ENCODE measurements at regions not wholly inside any gene's neighbourhood (a gene's known extent, or its start where the extent isn't known, plus 50 kb on each side); places are given as distances from the start of the nearest gene placed in this dataset.

DNA sequence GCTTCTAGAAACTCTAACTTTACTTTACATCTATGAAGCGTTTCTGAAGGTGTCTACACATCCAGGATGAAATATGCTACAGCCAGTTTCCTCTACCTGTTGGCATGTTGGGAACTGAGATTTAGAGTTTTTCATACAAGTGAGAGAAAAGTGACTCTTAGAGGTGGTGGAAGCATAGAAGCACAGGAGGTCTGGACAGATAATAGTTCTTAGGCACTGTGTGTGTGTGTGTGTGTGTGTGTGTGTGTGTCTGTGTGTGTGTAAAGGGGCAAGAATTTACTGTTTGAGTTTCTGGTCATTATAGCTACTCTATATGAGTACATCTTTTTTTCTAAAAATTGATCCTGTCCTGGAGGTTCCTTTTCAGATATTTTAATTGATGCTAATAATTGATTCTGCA lies 110.7 kb upstream of the MTPN start:
- H3K4me1 Mint-ChIP-seq: peaks cover 0 to 3% (median 0%) of the 10 kb centered on the region in 7 donors
- peaks cover 0 to 13% (median 0%) of the 10 kb centered on the region in 5 donors for H3K36me3 Mint-ChIP-seq
- H3K9me3 Mint-ChIP-seq: peaks cover 0 to 14% (median 4%) of the 10 kb centered on the region in 11 donors
- Histone ChIP-seq H3K4me1 (ENCODE audit: control insufficient read depth in 2 of 2, insufficient read depth in 2 of 2, low read length in 2 of 2) (no peaks in the 10 kb centered on the region), H3K27me3 (ENCODE audit: control insufficient read depth in 2 of 2, insufficient read depth in 2 of 2, low read length in 2 of 2) (no peaks in the 10 kb centered on the region), H3K36me3 (ENCODE audit: control insufficient read depth in 2 of 3, insufficient read depth in 3 of 3, low read length in 3 of 3) (no peaks in the 10 kb centered on the region), H3K27ac (ENCODE audit: low read depth, low read length) (no peak overlapping the region), H3K9me3 (ENCODE audit: control insufficient read depth in 2 of 3, low read length in 3 of 3) (no peaks in the 10 kb centered on the region), H3K4me3 (ENCODE audit: low read length) (no peak overlapping the region)
- intact Hi-C loops (cut with micrococcal nuclease): no loop called here
- ATAC-seq (no peak), DNase-seq (no peak)
- ChIA-PET CTCF (no interaction called here), POLR2A (no interaction called here)
- no peak overlapping the region for H3K4me3 Mint-ChIP-seq
- no peak overlapping the region for H3K27ac Mint-ChIP-seq
- peaks cover 0 to 6% (median 0%) of the 10 kb centered on the region in 5 donors for H3K27me3 Mint-ChIP-seq

DNA sequence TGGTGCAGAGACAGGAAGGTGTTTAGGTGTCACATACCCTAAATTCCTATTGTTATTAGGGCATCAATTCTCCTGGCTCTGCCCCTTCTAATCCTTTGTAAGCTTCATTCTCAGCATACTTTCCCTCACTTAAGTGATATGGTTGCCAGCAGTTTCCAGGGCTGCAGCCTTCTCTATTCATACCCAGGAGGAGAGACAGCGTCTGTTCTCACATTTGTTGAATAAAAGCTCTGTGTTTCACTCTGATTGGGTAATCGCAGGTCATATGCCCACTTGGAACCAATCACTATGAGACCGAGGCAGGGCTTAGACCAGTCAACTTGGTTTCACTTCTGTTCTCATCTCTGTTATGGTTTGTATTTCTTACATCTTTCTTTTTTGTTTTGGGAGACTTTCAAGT lies 109.6 kb upstream of the MTPN start:
- H3K27ac ChIP-seq (ENCODE audit: low read depth, low read length): no peak overlapping the region
- Mint-ChIP-seq H3K4me1 (peaks cover 0 to 3% (median 0%) of the 10 kb centered on the region in 7 donors), H3K4me3 (peak overlapping the region in 6 of 10 donors; percentile 15 to 63 (median 44)), H3K9me3 (peaks cover 0 to 5% (median 0%) of the 10 kb centered on the region in 11 donors), H3K27me3 (peaks cover 0 to 6% (median 0%) of the 10 kb centered on the region in 5 donors), H3K36me3 (peaks cover 0 to 8% (median 0%) of the 10 kb centered on the region in 5 donors), H3K27ac (no peak overlapping the region)
- no peaks in the 10 kb centered on the region for H3K36me3 ChIP-seq (ENCODE audit: control insufficient read depth in 2 of 3, insufficient read depth in 3 of 3, low read length in 3 of 3)
- no peak overlapping the region for H3K4me3 ChIP-seq (ENCODE audit: low read length)
- intact Hi-C loops (cut with micrococcal nuclease): no loop called here
- no peaks in the 10 kb centered on the region for H3K27me3 ChIP-seq (ENCODE audit: control insufficient read depth in 2 of 2, insufficient read depth in 2 of 2, low read length in 2 of 2)
- H3K9me3 ChIP-seq (ENCODE audit: control insufficient read depth in 2 of 3, low read length in 3 of 3): no peaks in the 10 kb centered on the region
- POLR2A ChIA-PET: no interaction called here
- ATAC-seq (peak; percentile 92), DNase-seq (peak in 5 of 9 donors; percentile 7 to 26 (median 10))
- CTCF ChIA-PET: no interaction called here
- no peaks in the 10 kb centered on the region for H3K4me1 ChIP-seq (ENCODE audit: control insufficient read depth in 2 of 2, insufficient read depth in 2 of 2, low read length in 2 of 2)

DNA sequence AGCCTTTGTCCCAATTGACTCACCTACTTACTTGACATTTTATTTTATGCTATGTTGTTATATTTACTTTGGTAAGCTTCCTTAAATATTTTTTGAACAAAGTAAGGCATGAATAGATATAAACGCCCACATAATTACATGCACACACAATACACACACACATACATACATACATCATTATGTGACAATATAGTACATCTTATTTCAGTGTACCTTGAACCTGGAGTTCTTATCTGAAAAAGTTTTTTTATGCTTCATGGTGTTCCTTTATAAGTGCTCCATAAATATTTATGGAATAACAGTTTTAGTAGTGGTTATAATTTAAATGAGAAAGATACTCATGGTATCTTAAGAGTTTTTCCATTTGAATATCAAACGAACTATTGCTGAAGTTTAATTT lies 102.8 kb upstream of the MTPN start:
- peaks cover 0 to 10% (median 0%) of the 10 kb centered on the region in 5 donors for H3K27me3 Mint-ChIP-seq
- no peak overlapping the region for H3K4me3 Mint-ChIP-seq
- H3K4me3 ChIP-seq (ENCODE audit: low read length): no peak overlapping the region
- H3K27ac Mint-ChIP-seq: no peak overlapping the region
- no peaks in the 10 kb centered on the region for H3K4me1 ChIP-seq (ENCODE audit: control insufficient read depth in 2 of 2, insufficient read depth in 2 of 2, low read length in 2 of 2)
- H3K4me1 Mint-ChIP-seq: no peaks in the 10 kb centered on the region
- ATAC-seq (no peak), DNase-seq (no peak)
- peaks cover 0 to 3% (median 0%) of the 10 kb centered on the region in 11 donors for H3K9me3 Mint-ChIP-seq
- H3K27ac ChIP-seq (ENCODE audit: low read depth, low read length): no peak overlapping the region
- ChIA-PET CTCF (interaction anchor here (0.6 kb wide), 1 partner anchor 268 kb away, joined by 3 read pairs; no protein-coding TSS in a partner anchor), POLR2A (interaction anchor here (0.7 kb wide), 1 partner anchor 48 kb away, joined by 4 read pairs; no protein-coding TSS in a partner anchor)
- no peaks in the 10 kb centered on the region for H3K36me3 ChIP-seq (ENCODE audit: control insufficient read depth in 2 of 3, insufficient read depth in 3 of 3, low read length in 3 of 3)
- no peaks in the 10 kb centered on the region for H3K27me3 ChIP-seq (ENCODE audit: control insufficient read depth in 2 of 2, insufficient read depth in 2 of 2, low read length in 2 of 2)
- H3K9me3 ChIP-seq (ENCODE audit: control insufficient read depth in 2 of 3, low read length in 3 of 3): no peaks in the 10 kb centered on the region
- H3K36me3 Mint-ChIP-seq: peaks cover 0 to 4% (median 0%) of the 10 kb centered on the region in 5 donors
- intact Hi-C loops (cut with micrococcal nuclease): no loop called here

DNA sequence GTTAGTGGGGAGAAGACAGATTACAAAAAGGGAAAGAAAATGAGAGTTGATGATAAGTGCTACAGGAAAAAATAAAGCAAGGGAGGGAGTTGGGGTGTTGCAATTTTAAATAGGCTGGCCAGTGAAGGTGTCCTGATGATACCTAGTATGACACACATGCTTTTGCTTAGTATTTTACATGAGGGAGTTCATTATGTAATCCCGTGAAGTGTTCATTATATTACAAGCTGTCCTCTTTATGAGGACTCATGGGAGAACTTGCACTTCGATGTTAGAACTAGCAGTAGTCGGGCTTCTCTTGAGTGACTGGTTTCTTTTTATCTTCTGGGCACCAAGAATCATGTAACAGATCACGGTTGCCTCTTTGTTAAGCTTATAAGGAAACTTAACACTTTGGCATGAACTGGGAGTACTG lies 102.3 kb upstream of the MTPN start:
- H3K4me3 Mint-ChIP-seq: no peak overlapping the region
- H3K36me3 ChIP-seq (ENCODE audit: control insufficient read depth in 2 of 3, insufficient read depth in 3 of 3, low read length in 3 of 3): no peaks in the 10 kb centered on the region
- no peaks in the 10 kb centered on the region for H3K4me1 Mint-ChIP-seq
- peaks cover 0 to 4% (median 0%) of the 10 kb centered on the region in 5 donors for H3K36me3 Mint-ChIP-seq
- intact Hi-C loops (cut with micrococcal nuclease): no loop called here
- ATAC-seq (no peak), DNase-seq (no peak)
- H3K9me3 Mint-ChIP-seq: peaks cover 0 to 3% (median 0%) of the 10 kb centered on the region in 11 donors
- ChIA-PET POLR2A (no interaction called here), CTCF (interaction anchor here (0.6 kb wide), 1 partner anchor 268 kb away, joined by 3 read pairs; no protein-coding TSS in a partner anchor)
- no peak overlapping the region for H3K27ac ChIP-seq (ENCODE audit: low read depth, low read length)
- H3K4me3 ChIP-seq (ENCODE audit: low read length): no peak overlapping the region
- no peaks in the 10 kb centered on the region for H3K4me1 ChIP-seq (ENCODE audit: control insufficient read depth in 2 of 2, insufficient read depth in 2 of 2, low read length in 2 of 2)
- no peaks in the 10 kb centered on the region for H3K27me3 ChIP-seq (ENCODE audit: control insufficient read depth in 2 of 2, insufficient read depth in 2 of 2, low read length in 2 of 2)
- H3K9me3 ChIP-seq (ENCODE audit: control insufficient read depth in 2 of 3, low read length in 3 of 3): no peaks in the 10 kb centered on the region
- H3K27ac Mint-ChIP-seq: no peak overlapping the region
- peaks cover 0 to 10% (median 0%) of the 10 kb centered on the region in 5 donors for H3K27me3 Mint-ChIP-seq

DNA sequence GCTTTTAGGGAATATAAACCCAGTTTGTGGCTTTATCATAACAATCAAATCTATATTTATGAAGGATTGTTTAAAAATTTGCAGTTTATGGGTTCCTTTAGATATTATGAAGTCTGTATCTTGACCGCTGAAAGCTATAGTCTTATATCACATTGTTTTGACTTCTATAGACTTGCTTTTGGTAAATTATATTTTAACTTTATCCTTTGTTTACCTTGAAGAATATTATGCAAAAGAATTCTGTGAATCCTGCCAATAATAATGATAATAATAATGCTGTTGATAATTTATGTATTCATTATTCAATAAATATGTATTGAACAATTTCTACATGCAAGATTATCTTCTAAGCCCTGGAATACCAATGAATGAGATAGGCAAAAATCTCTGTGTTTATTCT lies 101.9 kb upstream of the MTPN start:
- no peak overlapping the region for H3K4me3 Mint-ChIP-seq
- no peaks in the 10 kb centered on the region for H3K27me3 ChIP-seq (ENCODE audit: control insufficient read depth in 2 of 2, insufficient read depth in 2 of 2, low read length in 2 of 2)
- ChIA-PET CTCF (no interaction called here), POLR2A (no interaction called here)
- H3K27ac Mint-ChIP-seq: no peak overlapping the region
- H3K4me3 ChIP-seq (ENCODE audit: low read length): no peak overlapping the region
- ATAC-seq (no peak), DNase-seq (no peak)
- no peaks in the 10 kb centered on the region for H3K36me3 ChIP-seq (ENCODE audit: control insufficient read depth in 2 of 3, insufficient read depth in 3 of 3, low read length in 3 of 3)
- H3K36me3 Mint-ChIP-seq: peaks cover 0 to 4% (median 0%) of the 10 kb centered on the region in 5 donors
- H3K4me1 Mint-ChIP-seq: peaks cover 0 to 1% (median 0%) of the 10 kb centered on the region in 7 donors
- peaks cover 0 to 3% (median 0%) of the 10 kb centered on the region in 11 donors for H3K9me3 Mint-ChIP-seq
- no peaks in the 10 kb centered on the region for H3K9me3 ChIP-seq (ENCODE audit: control insufficient read depth in 2 of 3, low read length in 3 of 3)
- intact Hi-C loops (cut with micrococcal nuclease): no loop called here
- no peaks in the 10 kb centered on the region for H3K4me1 ChIP-seq (ENCODE audit: control insufficient read depth in 2 of 2, insufficient read depth in 2 of 2, low read length in 2 of 2)
- peaks cover 0 to 10% (median 0%) of the 10 kb centered on the region in 5 donors for H3K27me3 Mint-ChIP-seq
- H3K27ac ChIP-seq (ENCODE audit: low read depth, low read length): no peak overlapping the region

DNA sequence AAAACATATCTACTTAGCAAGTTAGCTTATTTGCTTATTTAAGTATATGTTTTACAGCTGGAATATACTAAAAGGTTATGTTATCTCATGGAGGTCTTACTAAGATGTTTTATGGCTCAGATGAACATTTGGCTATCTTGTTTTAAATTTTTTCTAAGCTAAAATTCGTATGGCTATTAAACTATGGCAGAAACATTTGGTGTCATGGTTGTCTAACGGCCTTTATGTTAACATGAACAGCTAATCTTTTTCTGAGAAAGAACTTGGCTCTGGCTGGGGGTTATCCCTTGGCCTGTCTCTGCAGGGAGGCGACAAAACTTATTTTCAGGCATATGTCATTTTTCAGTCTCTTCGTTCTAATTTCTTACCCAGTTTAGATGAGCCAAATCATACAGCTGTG lies 101.5 kb upstream of the MTPN start:
- H3K27me3 ChIP-seq (ENCODE audit: control insufficient read depth in 2 of 2, insufficient read depth in 2 of 2, low read length in 2 of 2): no peaks in the 10 kb centered on the region
- ChIA-PET POLR2A (no interaction called here), CTCF (no interaction called here)
- Mint-ChIP-seq H3K9me3 (peaks cover 0 to 3% (median 0%) of the 10 kb centered on the region in 11 donors), H3K27ac (no peak overlapping the region), H3K27me3 (peaks cover 0 to 10% (median 0%) of the 10 kb centered on the region in 5 donors), H3K4me1 (peaks cover 0 to 3% (median 0%) of the 10 kb centered on the region in 7 donors), H3K4me3 (no peak overlapping the region), H3K36me3 (peaks cover 0 to 5% (median 0%) of the 10 kb centered on the region in 5 donors)
- DNase-seq (no peak), ATAC-seq (no peak)
- no peaks in the 10 kb centered on the region for H3K4me1 ChIP-seq (ENCODE audit: control insufficient read depth in 2 of 2, insufficient read depth in 2 of 2, low read length in 2 of 2)
- H3K36me3 ChIP-seq (ENCODE audit: control insufficient read depth in 2 of 3, insufficient read depth in 3 of 3, low read length in 3 of 3): no peaks in the 10 kb centered on the region
- no peak overlapping the region for H3K27ac ChIP-seq (ENCODE audit: low read depth, low read length)
- no peaks in the 10 kb centered on the region for H3K9me3 ChIP-seq (ENCODE audit: control insufficient read depth in 2 of 3, low read length in 3 of 3)
- no peak overlapping the region for H3K4me3 ChIP-seq (ENCODE audit: low read length)
- intact Hi-C loops (cut with micrococcal nuclease): no loop called here

DNA sequence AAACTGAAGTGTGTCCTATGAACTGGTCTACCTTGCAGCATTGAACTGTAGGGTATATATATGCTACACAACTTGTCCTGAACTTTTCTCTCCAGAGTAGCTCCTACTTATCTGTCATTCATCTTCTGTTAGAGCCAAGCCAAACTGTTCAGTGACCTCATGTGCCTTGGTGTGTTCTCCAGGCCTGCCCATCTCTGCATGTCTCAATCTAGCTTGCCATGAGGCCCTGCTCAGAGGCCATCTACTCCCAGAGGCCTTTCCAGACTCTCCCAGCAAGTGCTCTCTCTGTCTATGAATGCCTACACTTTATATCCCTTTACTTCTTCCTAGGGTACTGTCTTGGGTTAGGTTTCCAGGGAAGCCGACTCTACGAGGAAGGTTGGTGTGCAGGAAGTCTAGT lies 99.8 kb upstream of the MTPN start:
- ATAC-seq (no peak), DNase-seq (no peak)
- POLR2A ChIA-PET: no interaction called here
- H3K36me3 Mint-ChIP-seq: peaks cover 0 to 5% (median 0%) of the 10 kb centered on the region in 5 donors
- no peaks in the 10 kb centered on the region for H3K4me1 ChIP-seq (ENCODE audit: control insufficient read depth in 2 of 2, insufficient read depth in 2 of 2, low read length in 2 of 2)
- H3K27me3 Mint-ChIP-seq: peaks cover 0 to 10% (median 0%) of the 10 kb centered on the region in 5 donors
- H3K27ac ChIP-seq (ENCODE audit: low read depth, low read length): no peak overlapping the region
- no peaks in the 10 kb centered on the region for H3K36me3 ChIP-seq (ENCODE audit: control insufficient read depth in 2 of 3, insufficient read depth in 3 of 3, low read length in 3 of 3)
- H3K27me3 ChIP-seq (ENCODE audit: control insufficient read depth in 2 of 2, insufficient read depth in 2 of 2, low read length in 2 of 2): no peaks in the 10 kb centered on the region
- peaks cover 0 to 3% (median 0%) of the 10 kb centered on the region in 11 donors for H3K9me3 Mint-ChIP-seq
- intact Hi-C loops (cut with micrococcal nuclease): no loop called here
- H3K4me1 Mint-ChIP-seq: peaks cover 0 to 3% (median 0%) of the 10 kb centered on the region in 7 donors
- no peak overlapping the region for H3K4me3 ChIP-seq (ENCODE audit: low read length)
- H3K4me3 Mint-ChIP-seq: no peak overlapping the region
- H3K27ac Mint-ChIP-seq: no peak overlapping the region
- CTCF ChIA-PET: no interaction called here
- no peaks in the 10 kb centered on the region for H3K9me3 ChIP-seq (ENCODE audit: control insufficient read depth in 2 of 3, low read length in 3 of 3)
